Panc1 (cell line): ENCODE measurements at regions not wholly inside any gene's neighbourhood (a gene's known extent, or its start where the extent isn't known, plus 50 kb on each side); places are given as distances from the start of the nearest gene placed in this dataset.

Experiments used
- POLR2AphosphoS5 ChIP-seq: IDR thresholded peaks from 2 replicates; pipeline ENCODE4 v1.6.1; 2012; ENCODE audit warnings: mild to moderate bottlenecking, low read depth, low read length, moderate library complexity
- TCF7L2 ChIP-seq: IDR thresholded peaks from 2 replicates; pipeline ENCODE4 v1.6.1; 2011; ENCODE audit warnings: mild to moderate bottlenecking, low read depth, low read length, inconsistent platforms
- TF ChIP-seq, protein P1 (sequence below): fragments of 450-650 bp; IDR thresholded peaks from 2 replicates; pipeline ENCODE4 v1.5.1; 2017; ENCODE audit warnings: mild to moderate bottlenecking
- TF ChIP-seq, protein P2 (sequence below), 2 experiments: IDR thresholded peaks; 2 replicates each; pipeline ENCODE4 v1.6.1; 2011 to 2012; ENCODE audit warnings: low read depth in 2 of 2, control low read depth in 1 of 2, low read length in 1 of 2, mild to moderate bottlenecking in 1 of 2, moderate library complexity in 1 of 2; ENCODE audit not compliant: insufficient read depth in 1 of 2

DNA sequence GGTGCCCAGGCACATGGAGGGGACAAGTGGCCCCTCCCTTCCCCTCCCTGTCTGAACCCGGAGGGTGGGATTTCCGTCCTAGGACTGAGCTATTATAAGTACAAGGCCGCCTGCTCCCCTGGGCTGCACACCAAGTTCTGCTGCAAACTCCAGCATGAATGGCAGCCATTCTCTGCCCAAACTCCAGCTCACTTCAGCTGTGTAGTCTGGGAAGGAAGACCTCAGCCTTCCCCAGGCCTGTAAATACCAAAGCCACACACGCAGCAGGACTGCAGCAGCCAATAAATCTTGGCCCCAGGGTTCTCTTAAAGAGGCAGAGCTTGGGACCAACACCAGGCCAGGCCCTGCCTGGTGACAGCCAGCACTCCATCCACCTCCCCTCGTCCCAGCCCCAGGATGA, 291.3 kb upstream of the ZMIZ1 start:
- TF ChIP-seq, protein P1, sequence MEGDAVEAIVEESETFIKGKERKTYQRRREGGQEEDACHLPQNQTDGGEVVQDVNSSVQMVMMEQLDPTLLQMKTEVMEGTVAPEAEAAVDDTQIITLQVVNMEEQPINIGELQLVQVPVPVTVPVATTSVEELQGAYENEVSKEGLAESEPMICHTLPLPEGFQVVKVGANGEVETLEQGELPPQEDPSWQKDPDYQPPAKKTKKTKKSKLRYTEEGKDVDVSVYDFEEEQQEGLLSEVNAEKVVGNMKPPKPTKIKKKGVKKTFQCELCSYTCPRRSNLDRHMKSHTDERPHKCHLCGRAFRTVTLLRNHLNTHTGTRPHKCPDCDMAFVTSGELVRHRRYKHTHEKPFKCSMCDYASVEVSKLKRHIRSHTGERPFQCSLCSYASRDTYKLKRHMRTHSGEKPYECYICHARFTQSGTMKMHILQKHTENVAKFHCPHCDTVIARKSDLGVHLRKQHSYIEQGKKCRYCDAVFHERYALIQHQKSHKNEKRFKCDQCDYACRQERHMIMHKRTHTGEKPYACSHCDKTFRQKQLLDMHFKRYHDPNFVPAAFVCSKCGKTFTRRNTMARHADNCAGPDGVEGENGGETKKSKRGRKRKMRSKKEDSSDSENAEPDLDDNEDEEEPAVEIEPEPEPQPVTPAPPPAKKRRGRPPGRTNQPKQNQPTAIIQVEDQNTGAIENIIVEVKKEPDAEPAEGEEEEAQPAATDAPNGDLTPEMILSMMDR, result no peak
- TF ChIP-seq TCF7L2 (no peak), POLR2AphosphoS5 (no peak)
- TF ChIP-seq, protein P2, sequence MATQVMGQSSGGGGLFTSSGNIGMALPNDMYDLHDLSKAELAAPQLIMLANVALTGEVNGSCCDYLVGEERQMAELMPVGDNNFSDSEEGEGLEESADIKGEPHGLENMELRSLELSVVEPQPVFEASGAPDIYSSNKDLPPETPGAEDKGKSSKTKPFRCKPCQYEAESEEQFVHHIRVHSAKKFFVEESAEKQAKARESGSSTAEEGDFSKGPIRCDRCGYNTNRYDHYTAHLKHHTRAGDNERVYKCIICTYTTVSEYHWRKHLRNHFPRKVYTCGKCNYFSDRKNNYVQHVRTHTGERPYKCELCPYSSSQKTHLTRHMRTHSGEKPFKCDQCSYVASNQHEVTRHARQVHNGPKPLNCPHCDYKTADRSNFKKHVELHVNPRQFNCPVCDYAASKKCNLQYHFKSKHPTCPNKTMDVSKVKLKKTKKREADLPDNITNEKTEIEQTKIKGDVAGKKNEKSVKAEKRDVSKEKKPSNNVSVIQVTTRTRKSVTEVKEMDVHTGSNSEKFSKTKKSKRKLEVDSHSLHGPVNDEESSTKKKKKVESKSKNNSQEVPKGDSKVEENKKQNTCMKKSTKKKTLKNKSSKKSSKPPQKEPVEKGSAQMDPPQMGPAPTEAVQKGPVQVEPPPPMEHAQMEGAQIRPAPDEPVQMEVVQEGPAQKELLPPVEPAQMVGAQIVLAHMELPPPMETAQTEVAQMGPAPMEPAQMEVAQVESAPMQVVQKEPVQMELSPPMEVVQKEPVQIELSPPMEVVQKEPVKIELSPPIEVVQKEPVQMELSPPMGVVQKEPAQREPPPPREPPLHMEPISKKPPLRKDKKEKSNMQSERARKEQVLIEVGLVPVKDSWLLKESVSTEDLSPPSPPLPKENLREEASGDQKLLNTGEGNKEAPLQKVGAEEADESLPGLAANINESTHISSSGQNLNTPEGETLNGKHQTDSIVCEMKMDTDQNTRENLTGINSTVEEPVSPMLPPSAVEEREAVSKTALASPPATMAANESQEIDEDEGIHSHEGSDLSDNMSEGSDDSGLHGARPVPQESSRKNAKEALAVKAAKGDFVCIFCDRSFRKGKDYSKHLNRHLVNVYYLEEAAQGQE (IDR thresholded peaks at IDR 0.05; ENCODE audit: insufficient read depth in 1 of 2, low read depth in 2 of 2, low read length in 1 of 2), result no peak
